ENCODE measurements at regions not wholly inside any gene's neighbourhood (a gene's known extent, or its start where the extent isn't known, plus 50 kb on each side); places are given as distances from the start of the nearest gene placed in this dataset.
"Not testable (repeated sequence)": the region's sequence is repeated elsewhere in the genome, so short reads cannot be mapped to it uniquely, and the experiment has no call there.

DNA sequence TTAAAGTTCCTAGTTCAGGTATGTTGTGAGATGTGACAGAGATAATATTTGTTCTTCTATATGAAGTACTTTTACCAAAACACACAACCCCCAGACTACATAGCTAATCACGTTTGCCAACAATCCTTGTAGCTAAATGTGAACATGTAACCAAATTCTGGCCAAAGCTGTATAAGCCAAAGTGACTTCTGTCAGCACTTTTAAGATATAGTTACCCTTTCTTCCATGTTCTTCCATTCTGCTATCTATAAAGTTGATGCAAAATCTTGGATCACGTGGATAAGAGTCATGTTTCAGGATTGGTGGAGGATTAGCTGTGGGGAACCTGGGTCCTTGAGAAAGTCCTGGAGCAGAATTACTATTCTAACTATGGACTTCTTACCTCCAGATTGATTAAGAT, 1366.6 kb downstream of the FSCB start:
- Histone ChIP-seq H3K4me3 (ENCODE audit: low read depth in 1 of 2, low read length in 2 of 2) (no peak overlapping the region), H3K27me3 (ENCODE audit: control insufficient read depth in 1 of 2, insufficient read depth in 2 of 2, low read length in 2 of 2) (no peaks in the 10 kb centered on the region)
- 74 to 81% methylated on average over 2 of the region's 2 CpGs for WGBS, 2 donors

DNA sequence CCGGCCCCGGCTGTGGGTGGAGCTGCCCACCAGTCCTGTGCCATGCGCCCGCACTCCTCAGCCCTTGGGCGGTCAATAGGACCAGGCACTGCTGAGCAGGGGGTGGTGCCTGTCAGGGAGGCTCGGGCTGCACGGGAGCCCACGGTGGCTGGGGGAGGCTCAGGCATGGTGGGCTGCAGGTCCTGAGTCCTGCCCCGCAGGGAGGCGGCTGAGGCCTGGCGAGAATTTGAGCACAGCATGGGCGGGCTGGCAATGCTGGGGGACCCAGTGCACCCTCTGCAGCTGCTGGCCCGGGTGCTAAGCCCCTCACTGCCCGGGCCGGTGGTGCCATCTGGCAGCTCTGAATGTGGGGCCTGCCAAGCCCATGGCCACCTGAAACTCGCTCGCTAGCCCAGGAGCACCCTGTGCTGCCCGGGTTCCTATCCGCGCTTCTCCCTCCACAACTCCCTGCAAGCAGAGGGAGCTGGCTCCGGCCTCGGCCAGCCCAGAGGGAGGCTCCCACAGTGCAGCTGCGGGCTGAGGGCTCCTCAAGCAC, 1371.1 kb downstream of the FSCB start:
- H3K27ac ChIP-seq (ENCODE audit: low read depth in 2 of 2, low read length in 1 of 2): no peak overlapping the region
- H3K36me3 ChIP-seq (ENCODE audit: control insufficient read depth in 2 of 2, insufficient read depth in 2 of 2, low read length in 1 of 2): no peaks in the 10 kb centered on the region
- H3K9me3 ChIP-seq (ENCODE audit: control insufficient read depth in 2 of 2, insufficient read depth in 1 of 2, low read depth in 1 of 2, low read length in 1 of 2): peaks cover 6% of the 10 kb centered on the region in 2 donors
- 84 to 85% methylated on average over 21 to 23 of the region's 23 CpGs for WGBS, 2 donors
- no peak overlapping the region for H3K4me3 ChIP-seq (ENCODE audit: low read depth in 1 of 2, low read length in 2 of 2)
- no peaks in the 10 kb centered on the region for H3K27me3 ChIP-seq (ENCODE audit: control insufficient read depth in 1 of 2, insufficient read depth in 2 of 2, low read length in 2 of 2)
- no peaks in the 10 kb centered on the region for H3K4me1 ChIP-seq (ENCODE audit: control insufficient read depth in 2 of 2, insufficient read depth in 2 of 2, low read length in 1 of 2)

More for the DNA sequence above, 1366.6 kb downstream of the FSCB start:
- Histone ChIP-seq H3K27ac (ENCODE audit: low read depth in 2 of 2, low read length in 1 of 2) (no peak overlapping the region), H3K36me3 (ENCODE audit: control insufficient read depth in 2 of 2, insufficient read depth in 2 of 2, low read length in 1 of 2) (no peaks in the 10 kb centered on the region), H3K4me1 (ENCODE audit: control insufficient read depth in 2 of 2, insufficient read depth in 2 of 2, low read length in 1 of 2) (no peaks in the 10 kb centered on the region), H3K9me3 (ENCODE audit: control insufficient read depth in 2 of 2, insufficient read depth in 1 of 2, low read depth in 1 of 2, low read length in 1 of 2) (peaks cover 6% of the 10 kb centered on the region in 2 donors)

DNA sequence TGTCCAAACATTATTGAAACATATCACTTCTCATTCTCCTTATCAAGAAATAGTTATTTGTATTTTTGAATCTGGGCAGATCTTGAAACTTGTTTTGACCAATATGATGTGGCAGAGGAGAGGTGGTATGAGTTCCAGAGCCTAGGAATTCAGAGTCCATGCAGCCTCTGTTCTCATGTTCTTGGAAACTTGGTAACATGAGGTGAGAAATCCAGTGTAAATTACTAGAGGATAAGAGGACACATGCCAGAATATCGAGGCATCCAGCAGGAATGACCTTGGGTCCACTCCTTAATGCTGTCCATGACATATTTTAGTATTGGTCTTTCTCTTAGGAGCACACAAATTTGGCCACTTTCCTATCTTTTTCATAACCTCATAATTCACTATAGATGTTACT, 1374.6 kb downstream of the FSCB start:
- peaks cover 6% of the 10 kb centered on the region in 2 donors for H3K9me3 ChIP-seq (ENCODE audit: control insufficient read depth in 2 of 2, insufficient read depth in 1 of 2, low read depth in 1 of 2, low read length in 1 of 2)
- no peaks in the 10 kb centered on the region for H3K36me3 ChIP-seq (ENCODE audit: control insufficient read depth in 2 of 2, insufficient read depth in 2 of 2, low read length in 1 of 2)
- WGBS, 2 donors: 48 to 53% methylated on average over 1 of the region's 1 CpG
- no peaks in the 10 kb centered on the region for H3K27me3 ChIP-seq (ENCODE audit: control insufficient read depth in 1 of 2, insufficient read depth in 2 of 2, low read length in 2 of 2)
- H3K4me1 ChIP-seq (ENCODE audit: control insufficient read depth in 2 of 2, insufficient read depth in 2 of 2, low read length in 1 of 2): no peaks in the 10 kb centered on the region
- H3K27ac ChIP-seq (ENCODE audit: low read depth in 2 of 2, low read length in 1 of 2): no peak overlapping the region
- no peak overlapping the region for H3K4me3 ChIP-seq (ENCODE audit: low read depth in 1 of 2, low read length in 2 of 2)

DNA sequence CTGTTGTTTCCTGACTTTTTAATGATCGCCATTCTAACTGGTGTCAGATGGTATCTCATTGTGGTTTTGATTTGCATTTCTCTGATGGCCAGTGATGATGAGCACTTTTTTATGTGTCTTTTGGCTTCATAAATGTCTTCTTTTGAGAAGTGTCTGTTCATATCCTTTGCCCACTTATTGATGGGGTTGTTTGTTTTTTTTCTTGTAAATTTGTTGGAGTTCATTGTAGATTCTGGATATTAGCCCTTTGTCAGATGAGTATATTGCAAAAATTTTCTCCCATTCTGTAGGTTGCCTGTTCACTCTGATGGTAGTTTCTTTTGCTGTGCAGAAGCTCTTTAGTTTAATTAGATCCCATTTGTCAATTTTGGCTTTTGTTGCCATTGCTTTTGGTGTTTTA, 1378.7 kb downstream of the FSCB start:
- not testable (repeated sequence) for H3K27ac ChIP-seq (ENCODE audit: low read depth in 2 of 2, low read length in 1 of 2); H3K27me3 ChIP-seq (ENCODE audit: control insufficient read depth in 1 of 2, insufficient read depth in 2 of 2, low read length in 2 of 2); H3K36me3 ChIP-seq (ENCODE audit: control insufficient read depth in 2 of 2, insufficient read depth in 2 of 2, low read length in 1 of 2); H3K9me3 ChIP-seq (ENCODE audit: control insufficient read depth in 2 of 2, insufficient read depth in 1 of 2, low read depth in 1 of 2, low read length in 1 of 2); H3K4me1 ChIP-seq (ENCODE audit: control insufficient read depth in 2 of 2, insufficient read depth in 2 of 2, low read length in 1 of 2); H3K4me3 ChIP-seq (ENCODE audit: low read depth in 1 of 2, low read length in 2 of 2)
- WGBS, 2 donors: 80 to 100% methylated on average over 1 of the region's 1 CpG

DNA sequence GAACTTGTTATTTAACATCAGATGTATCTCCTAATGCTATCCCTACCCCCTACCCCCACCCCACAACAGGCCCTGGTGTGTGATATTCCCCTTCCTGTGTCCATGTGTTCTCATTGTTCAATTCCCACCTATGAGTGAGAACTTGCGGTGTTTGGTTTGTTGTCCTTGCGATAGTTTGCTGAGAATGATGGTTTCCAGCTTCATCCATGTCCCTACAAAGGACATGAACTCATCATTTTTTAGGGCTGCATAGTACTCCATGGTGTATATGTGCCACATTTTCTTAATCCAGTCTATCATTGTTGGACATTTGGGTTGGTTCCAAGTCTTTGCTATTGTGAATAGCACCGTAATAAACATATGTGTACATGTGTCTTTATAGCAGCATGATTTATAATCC, 1379.2 kb downstream of the FSCB start:
- not testable (repeated sequence) for H3K4me3 ChIP-seq (ENCODE audit: low read depth in 1 of 2, low read length in 2 of 2); H3K4me1 ChIP-seq (ENCODE audit: control insufficient read depth in 2 of 2, insufficient read depth in 2 of 2, low read length in 1 of 2); H3K27me3 ChIP-seq (ENCODE audit: control insufficient read depth in 1 of 2, insufficient read depth in 2 of 2, low read length in 2 of 2); H3K9me3 ChIP-seq (ENCODE audit: control insufficient read depth in 2 of 2, insufficient read depth in 1 of 2, low read depth in 1 of 2, low read length in 1 of 2); H3K36me3 ChIP-seq (ENCODE audit: control insufficient read depth in 2 of 2, insufficient read depth in 2 of 2, low read length in 1 of 2); H3K27ac ChIP-seq (ENCODE audit: low read depth in 2 of 2, low read length in 1 of 2)
- 93 to 95% methylated on average over 3 of the region's 3 CpGs for WGBS, 2 donors

DNA sequence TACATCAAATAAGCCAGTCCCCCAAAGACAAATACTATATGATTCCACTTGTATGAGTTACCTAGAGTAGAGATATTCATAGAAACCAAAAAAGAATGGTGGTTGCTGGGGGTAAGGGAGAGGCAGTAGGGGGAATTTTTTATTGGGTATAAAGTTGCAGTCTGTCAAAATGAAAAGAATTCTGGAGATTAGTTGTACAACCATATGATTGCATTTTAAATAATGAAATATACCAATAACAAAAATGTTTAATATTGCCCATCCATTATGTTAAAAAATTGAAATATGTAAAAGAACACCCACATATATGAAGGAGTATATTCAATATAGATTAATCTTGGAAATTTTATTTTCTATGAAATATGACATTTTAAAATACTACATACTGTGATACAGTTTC, 1383.5 kb downstream of the FSCB start:
- Histone ChIP-seq H3K9me3 (ENCODE audit: control insufficient read depth in 2 of 2, insufficient read depth in 1 of 2, low read depth in 1 of 2, low read length in 1 of 2) (peaks cover 2 to 6% of the 10 kb centered on the region in 2 donors), H3K4me3 (ENCODE audit: low read depth in 1 of 2, low read length in 2 of 2) (no peak overlapping the region), H3K36me3 (ENCODE audit: control insufficient read depth in 2 of 2, insufficient read depth in 2 of 2, low read length in 1 of 2) (no peaks in the 10 kb centered on the region), H3K27ac (ENCODE audit: low read depth in 2 of 2, low read length in 1 of 2) (no peak overlapping the region), H3K27me3 (ENCODE audit: control insufficient read depth in 1 of 2, insufficient read depth in 2 of 2, low read length in 2 of 2) (no peaks in the 10 kb centered on the region), H3K4me1 (ENCODE audit: control insufficient read depth in 2 of 2, insufficient read depth in 2 of 2, low read length in 1 of 2) (no peaks in the 10 kb centered on the region)

DNA sequence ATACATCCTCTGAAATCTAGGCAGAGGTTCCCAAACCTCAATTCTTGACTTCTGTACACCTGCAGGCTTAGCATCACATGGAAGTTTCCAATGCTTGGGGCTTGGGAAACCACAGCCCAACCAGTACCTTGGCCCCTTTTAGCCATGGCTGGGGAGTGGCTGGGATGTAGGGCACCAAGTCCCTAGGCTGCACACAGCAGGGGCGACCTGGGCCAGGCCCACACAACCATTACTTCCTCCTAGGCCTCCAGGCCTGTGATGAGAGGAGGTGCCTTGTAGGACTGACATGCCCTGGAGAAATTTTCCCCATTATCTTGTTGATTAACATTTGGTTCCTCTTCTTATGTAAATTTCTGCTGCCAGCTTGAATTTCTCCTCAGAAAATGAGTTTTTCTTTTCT, 1387.4 kb downstream of the FSCB start:
- peaks cover 2 to 6% of the 10 kb centered on the region in 2 donors for H3K9me3 ChIP-seq (ENCODE audit: control insufficient read depth in 2 of 2, insufficient read depth in 1 of 2, low read depth in 1 of 2, low read length in 1 of 2)
- H3K27ac ChIP-seq (ENCODE audit: low read depth in 2 of 2, low read length in 1 of 2): no peak overlapping the region
- no peaks in the 10 kb centered on the region for H3K36me3 ChIP-seq (ENCODE audit: control insufficient read depth in 2 of 2, insufficient read depth in 2 of 2, low read length in 1 of 2)
- no peaks in the 10 kb centered on the region for H3K27me3 ChIP-seq (ENCODE audit: control insufficient read depth in 1 of 2, insufficient read depth in 2 of 2, low read length in 2 of 2)
- H3K4me1 ChIP-seq (ENCODE audit: control insufficient read depth in 2 of 2, insufficient read depth in 2 of 2, low read length in 1 of 2): no peaks in the 10 kb centered on the region
- WGBS, 2 donors: 35 to 69% methylated on average over 1 of the region's 1 CpG
- H3K4me3 ChIP-seq (ENCODE audit: low read depth in 1 of 2, low read length in 2 of 2): no peak overlapping the region

DNA sequence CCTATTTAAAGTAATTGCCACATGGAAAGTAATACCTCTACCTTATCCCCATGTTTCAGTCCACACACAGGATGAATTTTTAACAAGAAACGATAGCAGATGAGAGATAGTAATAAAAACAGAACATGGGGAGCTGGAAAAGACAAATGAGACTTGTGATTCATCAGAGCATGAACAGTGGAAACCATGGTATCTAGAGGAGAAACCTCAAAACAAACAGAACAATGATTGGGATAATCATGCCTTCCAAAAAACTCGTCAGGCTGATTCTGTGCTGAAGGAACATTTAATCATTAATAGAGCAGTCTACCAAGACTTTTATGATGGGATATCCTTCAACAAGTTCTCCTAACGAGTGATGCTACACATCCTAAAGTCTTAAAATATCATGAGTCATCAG, 1390.7 kb downstream of the FSCB start:
- 57 to 62% methylated on average over 3 of the region's 3 CpGs for WGBS, 2 donors

DNA sequence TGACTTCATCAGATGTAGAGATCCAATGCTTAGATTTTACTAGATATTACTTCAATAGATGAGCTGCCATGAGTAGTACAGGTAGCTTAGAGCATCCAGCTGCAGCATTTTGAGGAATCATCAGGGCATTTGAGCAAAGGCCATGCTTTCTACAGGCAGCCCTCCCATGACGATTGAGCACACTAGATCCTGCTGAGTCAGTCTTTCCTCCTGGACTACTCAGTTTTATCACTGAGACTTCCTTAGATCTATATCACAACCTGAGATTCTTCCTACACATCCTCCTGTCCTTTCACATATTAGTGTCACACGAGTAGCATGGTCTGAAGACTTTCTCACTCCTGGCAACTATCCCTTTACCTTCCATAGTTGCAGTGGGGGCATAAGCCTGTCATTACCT, 1401.8 kb downstream of the FSCB start:
- Histone ChIP-seq H3K27me3 (ENCODE audit: control insufficient read depth in 1 of 2, insufficient read depth in 2 of 2, low read length in 2 of 2) (no peaks in the 10 kb centered on the region), H3K4me1 (ENCODE audit: control insufficient read depth in 2 of 2, insufficient read depth in 2 of 2, low read length in 1 of 2) (no peaks in the 10 kb centered on the region), H3K4me3 (ENCODE audit: low read depth in 1 of 2, low read length in 2 of 2) (no peak overlapping the region), H3K9me3 (ENCODE audit: control insufficient read depth in 2 of 2, insufficient read depth in 1 of 2, low read depth in 1 of 2, low read length in 1 of 2) (peaks cover under 1 to 3% of the 10 kb centered on the region in 2 donors), H3K27ac (ENCODE audit: low read depth in 2 of 2, low read length in 1 of 2) (no peak overlapping the region), H3K36me3 (ENCODE audit: control insufficient read depth in 2 of 2, insufficient read depth in 2 of 2, low read length in 1 of 2) (no peaks in the 10 kb centered on the region)
- 48 to 56% methylated on average over 2 of the region's 2 CpGs for WGBS, 2 donors

More for the DNA sequence above, 1390.7 kb downstream of the FSCB start:
- peaks cover 0 to 2% of the 10 kb centered on the region in 2 donors for H3K36me3 ChIP-seq (ENCODE audit: control insufficient read depth in 2 of 2, insufficient read depth in 2 of 2, low read length in 1 of 2)
- no peak overlapping the region for H3K4me3 ChIP-seq (ENCODE audit: low read depth in 1 of 2, low read length in 2 of 2)
- H3K4me1 ChIP-seq (ENCODE audit: control insufficient read depth in 2 of 2, insufficient read depth in 2 of 2, low read length in 1 of 2): no peaks in the 10 kb centered on the region
- H3K27ac ChIP-seq (ENCODE audit: low read depth in 2 of 2, low read length in 1 of 2): no peak overlapping the region
- peaks cover 2 to 6% of the 10 kb centered on the region in 2 donors for H3K9me3 ChIP-seq (ENCODE audit: control insufficient read depth in 2 of 2, insufficient read depth in 1 of 2, low read depth in 1 of 2, low read length in 1 of 2)
- no peaks in the 10 kb centered on the region for H3K27me3 ChIP-seq (ENCODE audit: control insufficient read depth in 1 of 2, insufficient read depth in 2 of 2, low read length in 2 of 2)

DNA sequence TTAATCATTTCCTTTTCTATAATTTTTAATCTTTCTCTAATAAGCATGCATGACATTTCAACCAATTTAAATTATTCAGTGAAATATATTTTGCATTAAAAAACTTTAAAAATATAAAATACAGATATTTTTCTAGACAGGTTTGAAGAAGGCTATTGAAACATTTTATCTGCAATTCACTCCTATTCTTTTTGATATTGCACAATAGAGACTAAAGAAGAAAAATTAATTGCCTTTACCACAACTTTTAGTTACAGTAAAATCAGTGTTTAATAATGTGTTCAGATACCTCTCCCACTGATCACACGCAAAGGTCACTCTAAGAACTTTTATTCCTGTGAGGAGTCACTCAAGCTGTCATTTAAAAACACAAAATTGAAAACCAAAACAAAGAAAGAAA, 1416.7 kb downstream of the FSCB start:
- Histone ChIP-seq H3K9me3 (ENCODE audit: control insufficient read depth in 2 of 2, insufficient read depth in 1 of 2, low read depth in 1 of 2, low read length in 1 of 2) (no peaks in the 10 kb centered on the region), H3K4me3 (ENCODE audit: low read depth in 1 of 2, low read length in 2 of 2) (no peak overlapping the region), H3K36me3 (ENCODE audit: control insufficient read depth in 2 of 2, insufficient read depth in 2 of 2, low read length in 1 of 2) (no peaks in the 10 kb centered on the region), H3K27ac (ENCODE audit: low read depth in 2 of 2, low read length in 1 of 2) (no peak overlapping the region), H3K27me3 (ENCODE audit: control insufficient read depth in 1 of 2, insufficient read depth in 2 of 2, low read length in 2 of 2) (no peaks in the 10 kb centered on the region), H3K4me1 (ENCODE audit: control insufficient read depth in 2 of 2, insufficient read depth in 2 of 2, low read length in 1 of 2) (no peaks in the 10 kb centered on the region)
- WGBS, 2 donors: 81 to 87% methylated on average over 1 of the region's 1 CpG

Measured in esophagus (tissue), 2 donors.